ENCODE measurements at regions not wholly inside any gene's neighbourhood (a gene's known extent, or its start where the extent isn't known, plus 50 kb on each side); places are given as distances from the start of the nearest gene placed in this dataset.
A peak's percentile ranks its signal among the peaks of the same experiment; 100 is the strongest.

DNA sequence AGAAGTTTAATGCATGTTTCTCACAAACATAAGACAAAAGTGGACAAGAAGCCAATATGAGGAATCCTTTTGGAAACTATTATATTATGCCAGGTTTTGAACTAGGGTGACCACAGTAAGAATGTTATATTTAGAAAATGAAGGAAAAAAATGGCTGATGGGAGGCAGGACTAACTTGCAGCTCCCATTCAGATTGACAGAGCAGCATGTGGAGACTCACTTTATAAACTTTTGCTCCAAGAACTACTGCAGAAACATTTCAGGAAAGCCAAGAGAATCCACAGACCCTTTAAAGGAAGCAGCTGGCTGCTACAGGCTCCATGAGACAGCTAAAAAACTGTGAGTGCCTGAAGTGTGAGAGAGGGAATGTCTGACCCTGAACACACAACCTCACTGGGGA is 738.6 kb upstream of the GRIA3 start:
- DNase-seq (ENCODE audit: low read depth): no peak
- in situ Hi-C loops (cut with HindIII; ENCODE audit: low pct_unique_long_range_greater_than_20kb, low sequenced_read_pairs): no loop called here

DNA sequence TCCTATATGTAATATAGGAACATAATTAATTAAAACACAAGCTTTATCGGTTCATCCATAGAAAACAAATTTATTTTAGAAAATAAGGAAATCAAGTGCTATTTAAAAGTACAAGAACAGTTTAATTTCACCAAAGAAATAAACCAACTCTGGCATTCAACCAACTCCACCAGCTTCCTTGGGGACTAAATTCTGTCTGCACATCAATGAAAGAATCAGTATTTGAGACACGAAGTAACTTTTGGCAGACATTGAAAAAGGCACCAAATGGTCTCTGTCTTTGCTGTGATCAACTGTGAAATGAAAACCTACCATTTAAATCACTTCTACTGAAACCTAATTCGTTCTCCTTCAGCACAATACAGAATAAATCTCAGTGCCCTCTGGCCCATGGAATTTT is 719.7 kb upstream of the GRIA3 start:
- DNase-seq (ENCODE audit: low read depth): no peak
- in situ Hi-C loops (cut with HindIII; ENCODE audit: low pct_unique_long_range_greater_than_20kb, low sequenced_read_pairs): no loop called here

DNA sequence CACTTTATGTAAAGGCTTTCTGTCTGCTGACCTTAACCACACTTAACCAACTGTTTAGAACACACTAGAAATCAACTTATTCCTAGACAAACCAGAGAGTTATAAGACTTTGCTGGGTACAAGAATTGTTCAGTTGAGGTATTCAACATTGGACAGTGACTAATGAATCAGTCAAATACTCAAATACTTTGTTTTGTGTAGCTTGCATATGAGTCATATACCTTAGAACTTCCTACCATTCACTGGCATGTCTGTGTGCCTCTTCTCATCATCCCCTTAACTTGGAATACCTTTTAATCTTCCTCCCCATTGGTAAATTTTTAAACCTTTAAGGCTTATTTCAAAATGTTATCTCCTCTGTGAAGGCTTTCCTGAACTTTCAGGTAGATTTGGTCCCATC is 708.8 kb upstream of the GRIA3 start:
- DNase-seq (ENCODE audit: low read depth): no peak
- in situ Hi-C loops (cut with HindIII; ENCODE audit: low pct_unique_long_range_greater_than_20kb, low sequenced_read_pairs): no loop called here

DNA sequence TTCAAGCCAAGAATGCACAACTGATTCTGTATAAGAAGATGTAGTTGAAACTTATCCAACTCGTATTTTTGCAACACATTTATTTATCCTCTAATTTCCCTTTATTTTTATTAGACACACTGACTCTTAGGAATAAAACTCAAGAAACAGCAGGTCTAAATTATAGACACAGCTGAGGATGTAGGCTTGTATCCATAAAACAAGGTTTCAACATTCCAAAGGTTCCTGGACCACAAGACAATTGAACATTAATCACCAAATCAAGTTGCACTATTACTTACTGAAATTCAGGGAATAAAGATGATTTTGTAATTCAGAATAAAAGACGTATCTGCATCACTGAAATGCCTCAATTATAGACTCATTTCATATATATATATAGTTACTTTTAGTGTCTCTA is 683.5 kb upstream of the GRIA3 start:
- in situ Hi-C loops (cut with HindIII; ENCODE audit: low pct_unique_long_range_greater_than_20kb, low sequenced_read_pairs): no loop called here
- no peak for DNase-seq (ENCODE audit: low read depth)

DNA sequence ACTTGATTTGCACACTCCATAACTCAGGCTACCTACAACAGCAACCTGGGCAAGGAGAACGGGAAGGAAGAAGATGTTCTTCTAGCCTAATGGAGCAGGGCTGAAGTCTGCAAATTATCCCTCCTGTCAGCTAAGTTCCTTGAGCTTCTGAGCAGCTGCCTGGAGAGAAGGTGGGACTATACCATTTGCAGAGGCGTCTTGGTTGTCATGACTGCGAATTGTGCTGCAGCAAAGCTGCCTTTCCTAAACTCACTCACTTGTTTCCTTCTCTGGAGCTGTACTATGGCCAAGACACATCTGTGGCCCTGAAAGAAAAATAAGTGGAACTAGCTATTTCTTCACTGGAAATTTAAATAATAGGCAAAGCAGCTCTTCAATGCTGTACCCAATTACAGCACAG is 682.4 kb upstream of the GRIA3 start:
- in situ Hi-C loops (cut with HindIII; ENCODE audit: low pct_unique_long_range_greater_than_20kb, low sequenced_read_pairs): no loop called here

DNA sequence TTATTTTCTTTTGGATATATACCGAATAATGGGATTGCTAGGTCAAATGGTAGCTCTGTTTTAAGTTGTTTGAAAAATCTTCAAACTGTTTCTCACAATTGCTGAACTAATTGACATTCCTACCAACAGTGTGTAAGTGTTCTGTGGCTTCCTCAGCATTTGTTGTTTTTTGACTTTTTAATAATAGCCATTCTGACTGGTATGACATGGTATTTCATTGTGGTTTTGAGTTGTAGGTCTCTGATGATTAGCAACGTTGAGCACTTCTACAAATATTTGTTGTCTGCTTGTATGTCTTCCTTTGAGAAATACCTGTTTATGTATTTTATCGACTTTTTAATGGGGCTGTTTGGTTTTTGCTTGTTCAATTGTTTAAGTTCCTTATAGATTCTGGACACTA is 680.1 kb upstream of the GRIA3 start:
- DNase-seq (ENCODE audit: low read depth): no peak
- in situ Hi-C loops (cut with HindIII; ENCODE audit: low pct_unique_long_range_greater_than_20kb, low sequenced_read_pairs): no loop called here

More for the DNA sequence above, 682.4 kb upstream of the GRIA3 start:
- no peak for DNase-seq (ENCODE audit: low read depth)

DNA sequence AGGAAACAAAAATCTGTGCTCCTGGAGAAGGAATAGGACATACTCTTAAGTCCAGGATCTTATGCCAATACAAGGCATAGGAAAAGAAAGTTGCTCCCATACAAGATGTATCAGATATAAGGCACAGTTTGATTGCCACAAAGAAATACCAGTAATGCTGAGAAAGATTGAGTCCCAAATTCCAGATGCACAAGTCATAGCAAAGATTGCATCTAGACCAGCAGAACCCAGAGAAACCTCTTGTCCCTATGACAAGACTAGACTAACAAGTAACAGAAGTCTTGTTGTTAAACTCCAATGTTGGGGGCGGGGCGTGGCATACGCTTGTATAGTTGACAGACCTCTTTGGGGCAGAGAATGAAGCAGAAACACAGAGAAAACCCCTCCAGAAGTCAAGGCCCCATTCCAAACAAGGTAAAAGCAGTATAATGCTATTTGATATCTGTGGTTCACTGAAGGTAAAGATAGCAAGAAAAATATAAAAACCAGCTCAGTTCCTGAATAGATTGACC is 671.5 kb upstream of the GRIA3 start:
- no peak for DNase-seq (ENCODE audit: low read depth)
- in situ Hi-C loops (cut with HindIII; ENCODE audit: low pct_unique_long_range_greater_than_20kb, low sequenced_read_pairs): no loop called here

DNA sequence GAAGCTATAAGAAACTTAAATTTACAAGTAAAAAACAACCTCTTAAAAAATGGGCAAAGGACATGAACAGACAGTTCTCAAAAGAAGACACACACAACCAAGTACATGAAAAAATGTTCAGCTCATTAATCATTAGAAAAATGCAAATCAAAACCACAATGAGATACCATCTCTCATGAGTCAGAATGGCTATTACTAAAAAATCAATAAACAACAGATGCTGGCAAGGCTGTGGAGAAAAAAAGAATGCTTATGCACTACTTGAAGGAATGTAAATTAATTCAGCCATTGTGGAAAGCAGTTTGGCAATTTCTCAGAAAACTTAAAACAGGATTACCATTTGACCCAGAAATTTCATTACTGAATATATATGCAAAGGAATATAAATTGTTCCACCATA is 666.3 kb upstream of the GRIA3 start:
- DNase-seq (ENCODE audit: low read depth): peak; percentile 6
- in situ Hi-C loops (cut with HindIII; ENCODE audit: low pct_unique_long_range_greater_than_20kb, low sequenced_read_pairs): no loop called here

DNA sequence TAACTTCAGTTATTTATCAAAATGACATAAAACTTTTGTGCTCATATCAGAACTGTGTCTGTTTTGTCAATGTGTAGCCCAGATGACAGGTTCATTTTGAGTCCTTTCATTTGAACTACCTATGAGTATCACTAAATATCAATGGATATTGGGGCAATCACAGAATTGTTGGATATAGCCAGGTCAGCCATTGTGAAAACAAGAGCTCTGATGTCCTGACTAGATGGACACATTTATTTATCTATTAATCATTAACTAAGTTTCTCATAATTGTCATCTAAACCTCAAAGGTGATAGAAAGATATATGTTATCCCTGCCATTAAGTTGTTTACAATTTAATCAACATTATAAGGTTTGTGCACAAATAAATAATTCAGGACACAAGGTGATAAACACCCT is 638.3 kb upstream of the GRIA3 start:
- in situ Hi-C loops (cut with HindIII; ENCODE audit: low pct_unique_long_range_greater_than_20kb, low sequenced_read_pairs): no loop called here
- no peak for DNase-seq (ENCODE audit: low read depth)

DNA sequence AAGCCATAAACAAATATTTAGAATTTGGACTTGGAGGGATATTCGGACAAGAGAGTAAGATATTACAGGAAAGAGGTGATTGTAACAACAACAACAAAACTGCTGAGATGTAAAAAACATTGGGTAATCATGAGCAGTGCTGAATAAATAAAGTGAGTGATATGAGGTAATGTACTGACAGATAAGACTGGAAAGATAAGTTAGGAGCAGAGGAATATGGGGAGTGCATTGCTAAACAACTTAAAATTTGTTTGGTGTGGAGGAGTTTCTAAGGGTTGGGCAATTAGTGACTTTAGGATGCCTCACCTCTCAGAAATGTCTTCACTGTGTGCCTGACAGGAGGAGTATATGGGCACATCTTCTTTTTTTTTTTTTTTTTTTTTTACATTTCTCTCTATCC is 637.8 kb upstream of the GRIA3 start:
- no peak for DNase-seq (ENCODE audit: low read depth)
- in situ Hi-C loops (cut with HindIII; ENCODE audit: low pct_unique_long_range_greater_than_20kb, low sequenced_read_pairs): no loop called here

DNA sequence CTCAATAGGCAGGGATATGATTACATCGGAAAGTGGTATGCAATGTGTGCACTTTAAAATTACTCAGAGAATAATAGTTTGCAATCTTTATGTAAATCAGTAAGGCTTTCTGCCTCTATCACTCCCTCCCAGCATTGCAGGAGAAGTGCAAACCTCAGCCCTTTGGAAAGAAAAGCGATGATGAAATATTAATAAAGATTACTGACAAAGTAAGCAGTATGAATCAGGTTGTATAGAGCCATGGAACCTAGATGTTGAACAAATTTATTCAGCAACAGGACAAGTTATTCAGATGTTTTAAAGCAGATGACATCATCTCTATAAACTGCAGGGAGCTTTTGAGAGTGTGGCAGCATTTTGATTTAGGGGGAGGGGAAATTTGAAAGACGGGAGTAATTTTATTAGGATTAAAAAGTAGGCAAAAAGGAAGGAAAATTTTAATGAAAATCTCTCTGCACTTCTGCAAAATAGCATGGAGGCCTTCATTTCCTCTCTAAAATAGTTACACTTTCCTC is 631.7 kb upstream of the GRIA3 start:
- DNase-seq (ENCODE audit: low read depth): no peak
- in situ Hi-C loops (cut with HindIII; ENCODE audit: low pct_unique_long_range_greater_than_20kb, low sequenced_read_pairs): no loop called here

DNA sequence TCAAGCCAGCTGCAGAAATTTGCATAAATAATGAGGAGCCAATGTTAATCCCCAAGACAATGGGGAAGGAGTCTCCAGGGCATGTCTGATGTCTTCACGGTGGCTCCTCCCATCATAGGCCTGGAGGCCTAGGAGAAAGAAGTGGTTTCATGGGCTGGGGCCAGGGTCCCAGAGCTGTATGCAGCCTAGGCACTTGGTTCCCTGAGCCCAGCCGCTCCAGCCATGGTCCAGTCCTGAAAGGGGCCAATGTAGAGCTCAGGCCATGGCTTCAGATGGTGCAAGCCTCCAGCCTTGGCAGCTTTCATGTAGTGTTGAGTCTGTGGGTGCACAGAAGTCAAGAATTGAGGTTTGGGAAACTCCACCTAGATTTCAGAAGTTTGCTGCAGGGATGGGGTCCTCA is 628.2 kb upstream of the GRIA3 start:
- in situ Hi-C loops (cut with HindIII; ENCODE audit: low pct_unique_long_range_greater_than_20kb, low sequenced_read_pairs): no loop called here
- no peak for DNase-seq (ENCODE audit: low read depth)

DNA sequence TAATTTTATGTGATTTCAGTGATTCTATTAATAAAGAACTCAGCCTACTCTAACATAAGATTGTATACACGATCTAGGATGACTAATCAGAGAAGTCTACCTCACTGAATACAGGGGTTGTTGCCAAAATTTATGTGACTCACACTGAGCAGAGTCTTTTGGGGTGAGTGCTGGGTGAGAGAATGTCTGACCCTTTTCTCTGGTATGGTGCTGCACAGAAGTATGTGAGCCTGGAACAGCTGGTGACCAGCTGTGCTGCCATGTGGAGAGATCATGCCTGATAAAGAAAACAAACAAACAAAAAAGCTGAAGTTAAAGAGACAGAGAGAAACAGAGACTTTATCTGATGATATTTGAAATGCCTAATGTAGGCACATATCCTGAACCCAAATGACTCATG is 618.1 kb upstream of the GRIA3 start:
- peak; percentile 80 for DNase-seq (ENCODE audit: low read depth)
- in situ Hi-C loops (cut with HindIII; ENCODE audit: low pct_unique_long_range_greater_than_20kb, low sequenced_read_pairs): no loop called here

DNA sequence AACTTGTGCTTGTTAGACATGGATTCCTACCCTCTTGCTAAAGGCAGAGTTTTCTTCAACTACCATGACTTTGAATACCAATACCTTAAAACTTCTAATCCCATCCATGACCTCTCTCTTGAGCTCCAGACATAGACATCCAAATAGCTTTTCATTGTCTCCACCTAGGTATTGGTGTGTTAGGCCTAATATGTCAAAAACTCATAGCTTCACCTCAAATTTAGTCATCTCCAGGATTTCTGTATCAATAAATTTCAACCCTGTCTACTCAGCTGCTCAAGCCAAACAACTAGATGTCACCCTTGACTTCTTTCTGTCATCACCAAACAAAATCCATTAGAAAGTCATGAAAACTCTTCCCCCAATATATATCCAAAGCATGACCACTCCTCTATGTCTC is 617.7 kb upstream of the GRIA3 start:
- no peak for DNase-seq (ENCODE audit: low read depth)
- in situ Hi-C loops (cut with HindIII; ENCODE audit: low pct_unique_long_range_greater_than_20kb, low sequenced_read_pairs): no loop called here

DNA sequence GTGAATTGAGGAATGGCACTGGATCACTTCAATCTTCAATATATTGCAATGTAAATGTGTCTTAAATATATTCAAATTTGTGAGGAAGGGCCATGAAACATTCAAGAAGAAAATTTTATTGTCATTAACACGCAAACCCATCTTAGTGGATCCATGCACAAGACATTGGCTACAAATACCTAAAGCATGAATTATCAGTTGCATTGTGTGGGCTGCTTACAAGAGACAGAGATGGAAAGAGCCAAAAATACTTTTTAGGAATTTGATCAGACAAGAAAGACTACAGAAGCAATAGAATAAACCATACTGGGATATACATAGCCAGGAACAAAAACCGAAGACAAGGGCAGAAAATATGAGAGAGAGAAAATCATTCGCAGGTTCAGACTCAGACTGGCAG is 616.2 kb upstream of the GRIA3 start:
- in situ Hi-C loops (cut with HindIII; ENCODE audit: low pct_unique_long_range_greater_than_20kb, low sequenced_read_pairs): no loop called here
- no peak for DNase-seq (ENCODE audit: low read depth)

DNA sequence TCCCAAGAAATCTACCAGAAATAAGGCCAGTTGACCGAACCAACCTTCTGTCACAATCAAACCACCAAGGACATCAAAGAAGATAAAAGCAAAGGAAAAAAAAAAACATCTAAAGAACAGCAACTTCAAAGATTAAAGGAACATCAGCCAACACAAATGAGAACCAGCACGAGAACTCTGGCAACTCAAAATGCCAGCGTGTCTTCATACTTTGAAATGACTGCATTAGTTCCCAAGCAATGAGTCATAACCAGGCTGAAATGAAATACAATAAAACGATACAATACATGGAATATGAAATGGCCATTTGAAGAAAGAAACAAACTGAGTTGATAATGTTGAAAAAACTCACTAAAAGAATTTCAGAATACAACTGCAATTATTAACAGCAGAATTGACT is 611.6 kb upstream of the GRIA3 start:
- in situ Hi-C loops (cut with HindIII; ENCODE audit: low pct_unique_long_range_greater_than_20kb, low sequenced_read_pairs): no loop called here
- no peak for DNase-seq (ENCODE audit: low read depth)

DNA sequence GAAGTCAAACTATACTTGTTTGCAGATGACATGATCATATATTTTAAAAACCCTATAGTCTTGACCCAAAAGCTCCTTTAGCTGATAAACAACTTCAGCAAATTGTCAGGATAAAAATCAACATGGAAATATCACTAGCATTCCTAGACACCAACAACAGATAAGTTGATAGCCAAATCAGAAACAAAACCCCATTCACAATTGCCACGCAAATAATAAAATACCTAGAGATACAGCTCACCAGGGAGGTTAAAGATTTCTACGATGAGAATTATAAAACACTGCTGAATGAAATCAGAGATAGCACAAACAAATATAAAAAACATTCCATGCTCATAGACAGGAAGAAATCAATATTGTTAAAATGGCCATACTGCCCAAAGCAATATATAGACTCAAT is 605.0 kb upstream of the GRIA3 start:
- in situ Hi-C loops (cut with HindIII; ENCODE audit: low pct_unique_long_range_greater_than_20kb, low sequenced_read_pairs): no loop called here
- DNase-seq (ENCODE audit: low read depth): no peak

DNA sequence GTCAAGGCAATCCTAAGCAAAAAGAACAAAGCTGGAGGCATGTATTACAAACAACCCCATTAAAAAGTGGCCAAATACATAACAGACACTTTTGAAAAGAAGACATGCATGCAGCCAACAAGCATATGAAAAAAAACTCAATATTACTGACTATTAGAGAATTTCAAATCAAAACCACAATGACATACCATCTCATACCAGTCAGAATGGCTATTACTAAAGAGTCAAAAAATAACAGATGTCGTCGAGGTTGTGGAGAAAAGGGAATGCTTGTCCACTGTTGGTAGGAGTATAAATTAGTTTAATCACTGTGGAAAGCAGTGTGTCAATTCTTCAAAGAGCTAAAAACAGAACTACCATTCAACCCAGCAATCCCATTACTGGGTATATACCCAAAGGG is 604.6 kb upstream of the GRIA3 start:
- no peak for DNase-seq (ENCODE audit: low read depth)
- in situ Hi-C loops (cut with HindIII; ENCODE audit: low pct_unique_long_range_greater_than_20kb, low sequenced_read_pairs): no loop called here

DNA sequence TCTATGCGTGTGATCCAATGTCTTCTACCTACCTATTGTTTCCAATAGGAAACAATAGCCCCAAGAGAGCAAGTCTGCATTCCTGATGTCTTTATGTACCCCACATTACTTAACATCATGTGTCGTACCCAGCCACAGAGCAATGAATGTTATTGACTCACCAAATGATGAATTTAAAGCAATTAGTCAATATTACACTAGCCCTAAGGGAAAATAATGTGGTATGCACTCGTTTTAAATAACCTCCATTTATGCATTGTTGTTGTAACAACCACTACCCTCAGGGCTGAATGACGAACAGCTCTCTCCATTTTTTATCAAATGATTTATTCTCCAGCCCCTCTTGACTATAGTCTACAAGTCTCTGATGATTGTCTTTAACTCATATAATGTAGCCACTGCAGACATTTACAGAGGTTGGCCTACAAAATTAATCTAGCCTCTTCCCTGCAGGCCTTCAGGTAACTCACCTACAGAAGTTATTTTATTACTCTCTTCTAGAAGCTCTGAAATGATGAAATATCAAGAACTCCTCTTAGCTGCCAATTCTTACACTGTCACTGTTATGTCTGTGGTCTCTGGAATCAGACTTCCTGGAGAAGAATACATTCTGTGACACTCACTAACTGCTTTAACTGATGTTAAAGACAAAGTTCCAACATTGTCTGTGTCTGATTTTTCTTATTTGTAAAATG is 601.7 kb upstream of the GRIA3 start:
- in situ Hi-C loops (cut with HindIII; ENCODE audit: low pct_unique_long_range_greater_than_20kb, low sequenced_read_pairs): no loop called here
- no peak for DNase-seq (ENCODE audit: low read depth)

DNA sequence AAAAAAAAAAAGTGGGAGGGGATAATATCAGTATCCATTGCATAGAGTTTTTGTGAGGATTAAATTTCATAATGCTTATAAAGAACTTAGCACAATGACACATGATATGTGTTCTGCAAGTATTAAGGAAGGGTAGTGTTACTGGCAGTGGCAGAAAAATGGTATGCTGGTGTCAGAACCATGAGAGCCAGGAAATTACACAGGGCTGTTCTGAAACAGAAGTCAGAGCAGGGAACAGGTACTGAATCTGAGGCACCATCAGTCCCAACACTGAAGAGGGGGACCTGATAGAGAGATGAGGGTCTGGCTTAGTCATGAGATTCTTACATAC is 601.1 kb upstream of the GRIA3 start:
- DNase-seq (ENCODE audit: low read depth): no peak
- in situ Hi-C loops (cut with HindIII; ENCODE audit: low pct_unique_long_range_greater_than_20kb, low sequenced_read_pairs): no loop called here

DNA sequence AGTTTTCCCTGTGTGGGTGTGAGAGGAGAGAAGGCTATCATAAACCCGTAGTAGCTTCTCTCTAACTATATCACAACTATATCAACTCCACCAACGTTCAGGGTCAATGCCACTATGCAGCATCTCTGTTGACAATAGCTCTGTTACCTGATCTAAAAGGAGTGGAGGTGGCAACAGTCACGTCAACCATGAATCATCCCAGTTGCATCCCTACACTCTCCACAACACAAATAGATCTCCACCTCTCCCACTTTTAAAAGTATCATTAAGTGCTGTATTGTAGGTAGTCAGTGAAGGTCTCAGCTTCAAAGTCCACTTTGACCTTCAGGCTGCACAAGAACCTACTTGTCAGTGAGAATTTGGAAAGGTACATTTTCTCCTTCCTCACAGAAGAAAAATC is 600.5 kb upstream of the GRIA3 start:
- in situ Hi-C loops (cut with HindIII; ENCODE audit: low pct_unique_long_range_greater_than_20kb, low sequenced_read_pairs): no loop called here

More for the DNA sequence above, 600.5 kb upstream of the GRIA3 start:
- no peak for DNase-seq (ENCODE audit: low read depth)

Data from Caki2 (cell line).